ENCODE measurements at regions not wholly inside any gene's neighbourhood (a gene's known extent, or its start where the extent isn't known, plus 50 kb on each side); places are given as distances from the start of the nearest gene placed in this dataset.

GRCh38 chr14:89524412-89524811 is 107.4 kb upstream of the FOXN3 start:
- TF ChIP-seq CTCF (IDR thresholded peaks at IDR 0.05) (no peak), ZFX (IDR thresholded peaks at IDR 0.05; ENCODE audit: borderline replicate concordance) (no peak)
